Left colon (tissue), 2 donors: ENCODE measurements at regions not wholly inside any gene's neighbourhood (a gene's known extent, or its start where the extent isn't known, plus 50 kb on each side); places are given as distances from the start of the nearest gene placed in this dataset.
"Not testable (repeated sequence)": the region's sequence is repeated elsewhere in the genome, so short reads cannot be mapped to it uniquely, and the experiment has no call there.

Experiments used
- ATAC-seq: fragments of 200-7000 bp; cut with Tn5 transposase; one replicate; pipeline ENCODE4 v1.9.1; 2020; ENCODE audit warnings: mild to moderate bottlenecking, moderate library complexity
- DNase-seq, 2 donors: peaks; one replicate each; pipeline ENCODE4 v3.0.0-alpha.2; 2020
- intact Hi-C, 2 donors: fragments of 100-400 bp; cut with DNase I in 1 of 2; cut with micrococcal nuclease in 1 of 2; formaldehyde crosslinking; loops; one replicate each; pipeline versions ENCODE4 v1.11.2 to v1.14.0; 2022; cut with DNase I, micrococcal nuclease
- donor health status: DM: no; HTN: no; CAD: no.
- donor health status: DM: yes; HTN: yes; CAD: no.

DNA sequence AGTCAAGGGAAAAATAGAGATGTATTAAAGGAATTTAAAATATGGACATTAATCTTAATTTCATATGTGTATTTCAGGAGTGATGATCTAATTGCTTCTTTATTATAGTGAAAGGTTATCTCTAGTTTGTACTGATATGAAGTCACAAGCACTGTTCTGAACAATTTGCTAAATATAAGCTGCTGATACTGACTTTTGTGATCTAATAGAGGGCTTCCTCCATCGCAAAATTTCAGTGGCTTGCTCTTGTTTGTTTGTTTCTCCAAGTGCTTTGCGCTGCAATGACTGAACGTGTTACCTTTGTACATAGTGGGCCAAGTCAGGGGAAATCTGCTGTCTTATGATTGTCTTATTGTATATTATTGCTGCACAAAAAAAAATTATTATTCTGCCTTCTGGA, 307.0 kb downstream of the KCNJ2 start:
- no peak for DNase-seq
- intact Hi-C loops = no loop called here
- ATAC-seq = no peak

DNA sequence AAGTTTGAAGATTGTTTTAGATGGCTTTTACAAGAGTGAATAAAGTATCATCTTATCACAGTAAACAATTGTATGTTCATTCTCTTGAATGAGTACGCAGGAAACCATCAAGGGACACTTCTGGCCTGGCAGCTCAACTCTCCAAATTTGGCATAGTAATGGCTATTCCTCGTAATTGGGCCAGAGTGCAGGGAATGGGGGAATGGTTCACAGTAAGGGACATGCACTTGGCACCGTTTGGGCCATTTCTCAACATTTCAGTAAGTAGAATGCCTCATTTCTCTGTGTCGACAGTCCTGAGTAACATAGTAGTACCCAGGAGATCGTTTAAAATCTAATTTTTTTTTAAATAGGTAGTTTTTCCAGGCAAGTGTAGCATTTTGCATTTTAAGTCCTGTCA, 309.6 kb downstream of the KCNJ2 start:
- DNase-seq (no peak), ATAC-seq (no peak)
- intact Hi-C loops = no loop called here

DNA sequence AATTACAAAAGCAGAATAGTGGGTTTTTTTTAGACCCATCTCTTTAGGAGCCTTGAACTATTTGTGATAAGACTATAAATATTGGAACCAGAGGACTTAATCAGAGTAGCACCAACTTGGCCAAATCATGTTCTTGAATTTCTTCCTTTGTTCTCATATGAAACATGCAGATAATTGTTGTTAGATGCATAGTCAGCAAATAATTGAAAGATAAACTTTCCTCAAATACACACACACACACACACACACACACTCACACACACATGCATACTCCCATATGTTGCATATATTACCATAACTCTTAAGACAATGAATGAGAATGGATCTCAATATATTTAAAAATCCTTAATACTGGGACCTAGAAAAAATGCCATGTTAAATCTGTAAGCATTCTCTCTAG, 310.4 kb downstream of the KCNJ2 start:
- intact Hi-C loops = no loop called here
- ATAC-seq = no peak
- no peak for DNase-seq

DNA sequence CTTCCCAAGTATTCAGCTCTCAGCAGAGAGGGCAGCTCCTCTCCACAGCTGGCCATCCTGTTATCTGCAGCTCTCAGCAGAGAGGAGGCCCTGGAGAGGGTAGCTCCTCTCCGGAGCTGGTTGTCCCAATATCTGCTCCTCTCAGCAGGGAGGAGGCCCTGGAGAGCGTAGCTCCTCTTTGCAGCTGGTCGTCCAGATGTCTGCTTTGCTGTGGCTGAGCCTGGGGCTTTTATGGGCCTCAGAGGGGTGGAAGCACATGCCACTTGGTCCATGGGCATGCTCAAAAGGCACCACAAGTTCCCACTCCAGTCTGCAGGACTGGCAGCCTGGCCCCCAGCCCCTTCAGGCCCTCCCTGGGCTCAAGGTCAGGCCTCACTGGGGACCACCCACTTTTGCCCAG, 314.3 kb downstream of the KCNJ2 start:
- ATAC-seq (no peak), DNase-seq (no peak)
- intact Hi-C loops = no loop called here

DNA sequence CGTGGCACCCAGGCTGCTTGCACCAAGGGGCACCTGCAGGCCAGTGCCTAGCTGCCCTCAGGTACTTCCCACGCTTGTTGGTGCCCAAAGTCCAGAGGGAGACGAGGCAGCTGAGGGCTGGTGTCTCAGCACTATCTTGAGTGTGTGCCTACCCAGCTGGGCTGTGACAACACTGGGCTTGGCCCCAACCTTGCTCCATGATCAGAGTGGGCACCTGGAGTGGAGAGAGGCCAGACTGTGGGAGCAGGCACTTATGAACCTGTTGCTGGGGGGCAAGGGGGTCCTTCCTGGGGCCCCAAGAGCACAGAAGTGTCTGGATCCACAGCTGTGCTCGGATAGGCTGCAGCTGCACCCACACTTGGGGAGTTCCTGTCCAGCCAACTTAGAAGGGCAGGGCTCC, 314.7 kb downstream of the KCNJ2 start:
- intact Hi-C loops = no loop called here
- DNase-seq (peak in 1 of 2 donors; percentile 18), ATAC-seq (no peak)

DNA sequence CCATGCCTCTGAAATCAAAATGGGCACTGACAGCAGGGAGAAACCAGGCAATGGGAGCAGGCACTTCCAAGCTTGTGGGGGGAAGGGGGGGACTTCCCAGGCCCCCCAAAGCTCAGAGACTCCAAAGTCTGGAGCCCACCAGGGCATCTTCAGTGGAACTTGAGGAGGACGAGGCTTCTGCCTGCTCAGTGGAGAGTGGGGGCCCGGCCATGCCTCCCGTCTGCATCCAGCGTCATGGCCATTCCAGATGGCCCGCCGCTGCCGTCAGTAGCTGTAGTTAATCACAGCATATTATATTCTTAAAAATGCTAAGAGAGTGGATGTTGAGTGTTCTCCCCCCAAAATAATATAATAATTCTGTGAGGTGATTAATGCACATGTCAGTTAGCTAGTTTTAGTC, 315.2 kb downstream of the KCNJ2 start:
- ATAC-seq (no peak), DNase-seq (no peak)
- intact Hi-C loops = no loop called here

DNA sequence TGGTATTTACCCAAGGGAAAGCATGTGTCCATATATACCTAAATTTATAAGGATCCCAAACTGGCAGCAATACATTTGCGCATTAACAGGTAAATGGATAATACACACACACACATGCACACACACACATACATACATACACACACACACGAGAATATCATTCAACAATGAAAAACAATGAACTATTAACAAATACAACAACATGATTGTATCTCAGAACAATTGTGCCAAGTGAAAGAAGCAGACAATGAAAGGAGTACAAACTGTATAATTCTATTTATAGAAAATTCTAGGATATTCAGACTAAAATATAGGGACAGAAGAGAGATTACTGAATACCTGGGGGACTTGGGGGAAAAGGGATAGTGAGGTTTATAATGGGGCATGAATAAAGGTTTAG, 323.0 kb downstream of the KCNJ2 start:
- ATAC-seq = no peak
- intact Hi-C loops = no loop called here
- DNase-seq = no peak

DNA sequence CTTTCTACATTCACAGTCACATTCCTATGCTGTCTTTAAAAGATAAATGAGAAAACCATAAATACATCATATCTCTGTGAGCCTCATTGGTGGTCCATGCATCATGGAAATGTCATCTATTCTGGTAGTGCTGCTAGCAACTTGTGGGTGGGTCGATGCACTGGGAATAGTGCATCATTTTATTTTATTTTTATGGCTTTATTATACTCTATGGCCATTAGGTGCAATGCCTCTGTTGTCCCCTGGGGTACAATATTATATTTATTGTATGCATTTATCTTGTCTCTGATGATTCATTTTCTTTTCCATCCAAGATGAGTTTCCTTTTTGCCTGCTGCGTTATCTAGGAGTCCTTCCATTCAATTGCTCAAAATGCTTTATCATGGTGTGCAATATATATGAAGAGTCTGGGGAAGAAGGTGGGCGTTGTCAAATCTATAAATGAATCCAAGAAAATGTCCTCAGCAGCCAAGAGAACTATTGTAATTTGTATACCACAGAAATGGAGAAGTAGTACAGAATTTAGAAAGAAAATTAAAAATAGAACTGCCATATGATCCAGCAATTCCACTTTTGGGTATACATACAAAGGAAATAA, 324.0 kb downstream of the KCNJ2 start:
- intact Hi-C loops = no loop called here
- ATAC-seq = no peak
- no peak for DNase-seq

DNA sequence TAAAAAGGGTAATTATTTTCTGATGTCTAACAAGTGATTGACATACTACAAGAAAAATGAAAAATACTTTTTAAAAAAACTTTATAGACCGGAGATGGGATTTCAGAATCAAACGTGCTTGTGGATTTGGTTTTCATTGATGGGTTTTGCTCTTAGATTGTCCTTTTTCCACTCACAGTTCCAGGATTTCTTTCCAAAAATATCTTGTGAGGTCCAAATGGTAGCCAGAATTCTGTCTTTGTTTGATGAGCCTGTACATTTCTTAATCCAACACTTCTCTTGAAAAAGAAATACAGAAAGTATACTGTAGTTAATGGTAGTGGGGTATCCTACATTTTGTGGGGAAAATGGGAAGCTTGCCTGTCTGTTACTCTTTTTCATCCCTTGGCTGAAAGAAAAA, 329.3 kb downstream of the KCNJ2 start:
- ATAC-seq (no peak), DNase-seq (no peak)
- intact Hi-C loops = no loop called here

DNA sequence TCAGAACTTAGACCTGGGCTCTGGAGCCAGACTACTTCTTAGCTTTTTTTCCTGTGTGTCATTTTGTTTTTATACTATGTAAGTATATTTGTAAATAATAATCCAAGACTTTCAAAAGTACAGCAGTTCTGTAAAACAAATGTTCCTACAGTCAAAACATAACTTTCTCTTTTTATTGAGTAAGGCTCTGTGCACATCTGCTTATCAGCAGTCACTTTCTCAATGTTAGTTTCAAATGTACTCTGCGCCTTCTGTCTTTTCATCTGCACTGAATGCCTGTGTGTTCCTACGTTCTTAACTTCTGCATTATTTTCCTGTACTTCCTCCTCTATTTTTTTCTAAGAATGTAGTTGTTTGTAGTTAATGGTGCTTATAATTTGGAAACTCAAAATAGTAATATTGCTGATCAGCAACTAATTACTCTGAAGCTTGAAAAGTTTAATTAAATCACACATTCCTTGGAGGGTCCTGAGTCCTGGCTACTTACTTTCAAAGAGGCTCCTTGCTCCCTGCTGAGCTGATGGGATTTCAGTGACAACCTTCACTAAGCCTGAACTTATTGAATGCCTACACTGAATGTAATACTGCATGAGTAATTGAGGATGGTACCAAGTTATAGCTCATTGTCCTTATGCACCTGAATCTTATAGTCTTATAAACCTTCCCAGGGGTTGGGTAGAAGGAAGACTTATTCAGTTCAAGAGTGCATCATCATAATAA, 329.9 kb downstream of the KCNJ2 start:
- DNase-seq (no peak), ATAC-seq (no peak)
- intact Hi-C loops = no loop called here

DNA sequence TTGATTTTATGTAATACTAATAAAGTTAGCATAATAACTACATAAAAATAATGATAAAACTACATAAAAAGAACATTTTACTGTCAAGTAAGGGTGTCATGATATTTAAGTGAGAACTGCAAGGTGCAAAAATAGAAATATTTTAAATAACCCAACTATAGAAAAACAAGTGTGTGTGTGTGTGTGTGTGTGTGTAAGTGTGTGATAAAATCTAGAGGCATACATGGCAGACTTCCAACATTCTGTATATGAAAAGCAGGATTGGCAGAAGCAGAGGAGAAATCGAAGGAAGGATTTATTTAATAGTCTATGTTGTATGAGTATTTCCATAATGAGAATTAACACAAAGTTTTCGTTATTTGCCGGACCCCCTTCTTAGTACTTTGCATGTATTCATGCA, 334.1 kb downstream of the KCNJ2 start:
- ATAC-seq (no peak), DNase-seq (no peak)
- intact Hi-C loops = no loop called here

DNA sequence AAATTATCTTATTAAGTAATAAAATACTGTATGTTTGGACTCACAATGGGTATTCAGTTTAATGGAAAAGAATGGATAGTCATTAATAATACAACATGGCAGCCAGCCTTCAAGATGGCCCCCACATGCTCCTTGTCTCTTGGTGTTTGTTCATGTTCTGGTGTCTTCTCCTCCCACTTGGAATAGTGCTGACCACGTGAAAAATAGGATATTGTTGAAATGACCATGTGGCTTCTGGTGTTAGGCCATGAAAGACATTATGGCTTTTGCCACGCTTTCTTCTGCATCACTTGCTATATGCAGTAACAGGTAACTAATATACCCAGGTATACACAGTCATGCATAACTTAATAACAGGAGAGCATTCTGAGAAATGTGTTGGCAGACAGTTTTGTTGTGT, 341.0 kb downstream of the KCNJ2 start:
- intact Hi-C loops = no loop called here
- no peak for DNase-seq
- ATAC-seq = no peak

DNA sequence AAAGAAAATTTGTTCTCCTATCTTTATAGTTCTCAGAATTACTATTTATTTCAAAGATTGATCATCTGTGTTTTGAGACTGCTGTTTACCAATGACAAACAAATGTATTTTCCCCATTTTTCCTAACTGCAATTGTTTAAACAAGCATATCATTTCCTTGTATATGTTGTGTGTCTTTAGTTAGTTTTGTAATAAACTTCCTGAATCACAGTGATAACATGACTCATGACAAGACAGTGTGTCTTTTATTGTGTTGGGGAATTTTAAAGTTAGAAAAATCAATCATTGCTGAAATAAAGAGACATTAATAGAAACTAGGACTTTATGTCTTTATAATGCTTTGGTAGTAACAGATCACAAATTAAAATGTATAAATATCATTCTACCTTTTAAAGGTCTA, 348.5 kb downstream of the KCNJ2 start:
- DNase-seq (no peak), ATAC-seq (peak; percentile 50)
- intact Hi-C loops = no loop called here

DNA sequence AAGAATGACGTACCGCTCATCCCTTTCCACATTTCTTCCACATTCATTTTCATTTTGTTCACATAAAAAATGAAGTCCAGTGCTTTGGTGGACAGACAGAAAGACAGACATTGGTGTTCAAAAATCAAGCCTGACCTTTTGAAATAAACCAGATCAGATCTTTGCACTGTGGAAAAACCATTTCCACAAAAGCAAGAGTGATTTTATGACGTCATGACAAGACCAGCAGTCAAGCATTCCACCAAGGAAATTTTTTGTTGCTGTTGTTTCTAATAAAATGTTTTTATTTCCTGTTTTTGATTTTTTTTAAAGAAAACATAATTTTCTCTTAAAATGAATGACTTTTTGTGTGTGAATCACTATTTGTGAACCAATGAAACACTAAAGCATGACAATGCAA, 350.0 kb downstream of the KCNJ2 start:
- ATAC-seq (no peak), DNase-seq (no peak)
- intact Hi-C loops = no loop called here

DNA sequence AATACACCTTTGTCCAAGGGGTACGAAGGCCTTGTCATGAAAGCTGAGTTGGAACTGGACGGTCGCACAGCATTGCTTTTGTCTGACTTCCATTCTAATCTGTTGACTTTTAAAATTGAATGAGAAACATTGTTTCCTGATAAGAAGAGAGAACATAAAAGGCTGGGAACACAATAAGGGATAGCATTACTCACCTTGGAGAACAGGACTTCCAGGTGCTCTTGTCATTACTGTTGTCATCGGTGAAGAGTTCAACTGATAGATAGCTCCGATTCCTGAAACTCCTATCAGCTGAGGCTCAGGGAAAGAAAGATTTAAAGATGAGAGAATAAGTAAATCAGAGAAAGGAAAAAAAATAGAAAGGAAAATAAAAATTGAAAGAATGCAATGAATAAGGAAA, 351.1 kb downstream of the KCNJ2 start:
- peak; percentile 76 for ATAC-seq
- intact Hi-C loops = no loop called here
- no peak for DNase-seq

DNA sequence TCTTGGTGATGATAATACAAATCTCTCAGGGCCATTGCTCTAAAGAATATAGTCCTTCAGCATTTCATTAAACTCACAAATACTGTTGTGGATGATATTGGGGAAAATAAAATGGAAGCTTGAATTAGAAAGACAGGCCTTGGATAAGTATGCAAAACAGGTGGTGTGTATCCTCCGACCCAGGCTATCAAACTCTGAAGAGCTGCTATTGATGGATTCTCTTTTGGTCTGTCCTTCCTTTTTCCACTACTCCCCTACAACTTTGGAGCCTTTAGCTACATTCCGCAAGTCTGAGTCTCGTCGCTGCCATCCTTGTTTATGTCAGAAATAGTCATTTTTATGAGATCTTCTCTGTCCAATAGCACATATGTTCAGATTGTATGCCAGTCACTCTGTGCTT, 351.6 kb downstream of the KCNJ2 start:
- ATAC-seq (no peak), DNase-seq (no peak)
- intact Hi-C loops = no loop called here

DNA sequence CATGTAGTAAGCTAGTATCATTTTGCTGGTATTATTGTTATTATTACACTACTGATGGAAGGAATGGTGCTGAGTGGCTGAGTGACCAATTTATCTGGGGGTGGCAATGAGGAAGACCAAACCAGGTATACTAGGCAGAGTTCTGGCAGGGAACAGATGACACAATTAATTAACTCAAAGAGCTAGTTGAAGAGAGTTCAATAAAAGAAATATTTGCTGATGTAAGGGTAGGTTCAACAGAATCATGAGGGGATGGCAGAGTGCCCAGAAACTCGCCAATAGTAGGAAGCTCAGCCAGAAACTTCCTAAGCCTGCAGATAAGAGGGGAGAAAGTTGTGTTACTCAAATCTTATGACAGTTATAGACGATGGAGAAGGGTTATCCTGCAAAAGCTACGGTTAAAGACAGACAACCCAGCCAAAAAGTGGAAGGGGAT, 352.5 kb downstream of the KCNJ2 start:
- intact Hi-C loops = no loop called here
- ATAC-seq (peak; percentile 15), DNase-seq (peak; percentile 28 to 57)

DNA sequence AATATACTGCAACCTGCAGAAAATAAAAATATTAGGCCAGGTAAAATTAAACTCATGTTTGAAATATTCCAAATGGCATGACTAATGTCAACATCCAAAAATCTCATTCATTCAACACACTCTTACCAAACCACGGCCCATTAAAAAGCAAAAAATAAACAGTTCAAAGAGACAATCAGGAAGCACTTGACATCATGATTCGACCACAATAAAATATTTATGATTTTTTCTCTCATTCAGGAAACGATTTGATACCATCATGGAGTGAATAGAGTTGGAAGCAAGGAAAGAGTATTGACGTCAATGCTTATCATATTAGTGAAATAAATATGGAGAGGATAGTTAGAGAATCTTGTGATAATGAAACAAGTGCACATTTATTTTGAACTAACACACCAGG, 354.1 kb downstream of the KCNJ2 start:
- DNase-seq (no peak), ATAC-seq (no peak)
- intact Hi-C loops = no loop called here

DNA sequence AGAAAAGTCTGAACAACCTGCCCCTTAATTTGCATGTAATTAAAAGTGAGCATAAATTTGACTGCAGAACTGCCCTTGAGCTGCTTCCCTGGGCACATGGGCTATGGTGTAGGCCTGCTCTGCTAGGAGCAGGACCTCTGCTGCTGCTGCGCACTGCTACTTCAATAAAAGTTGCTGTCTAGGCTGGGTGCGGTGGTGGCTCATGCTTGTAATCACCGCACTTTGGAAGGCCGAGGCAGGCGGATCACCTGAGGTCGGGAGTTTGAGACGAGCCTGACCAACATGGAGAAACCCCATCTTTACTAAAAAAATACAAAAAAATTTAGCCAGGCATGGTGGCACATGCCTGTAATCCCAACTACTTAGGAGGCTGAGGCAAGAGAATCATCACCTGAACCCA, 355.7 kb downstream of the KCNJ2 start:
- intact Hi-C loops, DNase-seq: not testable (repeated sequence)

DNA sequence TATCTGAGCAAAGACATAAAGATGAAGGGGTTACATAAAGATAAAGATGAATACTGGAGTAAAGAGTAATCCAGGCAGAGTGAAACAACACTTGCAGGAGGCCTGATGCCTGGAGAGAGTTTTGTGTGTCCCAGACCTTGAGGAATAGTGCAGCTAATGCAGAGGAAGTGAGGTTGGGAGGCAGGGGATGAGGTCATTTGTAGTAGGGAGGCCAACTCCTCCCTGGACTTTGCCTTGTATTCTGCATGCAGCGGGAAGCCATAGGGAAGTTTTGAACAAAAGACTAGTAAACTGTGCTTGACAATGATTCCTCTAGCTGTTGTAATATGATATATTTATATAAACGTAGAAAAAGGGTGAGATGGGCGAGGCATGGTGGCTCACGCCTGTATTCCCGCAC, 356.6 kb downstream of the KCNJ2 start:
- ATAC-seq (peak; percentile 99), DNase-seq (peak; percentile 29 to 57)
- intact Hi-C loops = no loop called here

More for the DNA sequence above, 355.7 kb downstream of the KCNJ2 start:
- not testable (repeated sequence) for ATAC-seq

DNA sequence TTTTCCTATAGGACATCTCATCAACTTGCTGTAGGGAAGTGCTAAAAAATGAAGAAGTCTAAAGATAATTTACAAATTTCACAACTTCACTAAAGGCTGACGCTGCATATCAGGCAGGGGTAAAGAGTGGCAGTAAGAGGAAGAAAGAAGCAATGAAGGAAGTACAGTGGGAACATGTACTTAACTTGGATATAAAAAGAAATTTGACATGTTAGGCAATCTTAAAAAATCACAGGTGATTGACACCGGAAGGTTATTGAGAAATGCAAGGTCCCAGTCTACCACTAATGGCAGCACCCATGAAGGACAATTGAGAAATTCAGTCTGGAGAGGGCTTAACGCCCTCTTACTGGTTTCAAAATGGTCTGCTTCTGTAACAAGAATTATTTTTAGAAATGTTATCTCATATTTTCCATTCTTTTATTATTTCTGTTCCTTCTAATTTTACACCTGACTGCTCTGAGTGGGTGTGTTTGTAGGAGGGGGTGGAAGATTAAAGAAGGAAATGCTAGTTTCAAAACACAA, 358.1 kb downstream of the KCNJ2 start:
- ATAC-seq = no peak
- intact Hi-C loops = no loop called here
- no peak for DNase-seq
